CD14-positive monocyte (primary cell): ENCODE measurements at regions not wholly inside any gene's neighbourhood (a gene's known extent, or its start where the extent isn't known, plus 50 kb on each side); places are given as distances from the start of the nearest gene placed in this dataset.

Experiments
- DNase-seq, 3 donors: peaks; one replicate each; pipeline ENCODE4 v3.0.0-alpha.2; 2011 to 2022
- H2AFZ ChIP-seq: 2 replicates; pipeline ENCODE4 v1.6.0; 2012; ENCODE audit warnings: mild to moderate bottlenecking, low read depth, low read length, inconsistent platforms; ENCODE audit not compliant: insufficient read depth, poor library complexity, severe bottlenecking
- H3K27ac ChIP-seq, 2 donors: 1 replicate in 1 of 2; 2 replicates in 1 of 2; pipeline ENCODE4 v1.5.1; 2012 to 2013; ENCODE audit warnings: low read length in 2 of 2, control low read depth in 1 of 2, inconsistent platforms in 1 of 2, low read depth in 1 of 2, mild to moderate bottlenecking in 1 of 2
- H3K27me3 ChIP-seq, 2 donors: one replicate each; pipeline versions ENCODE4 v1.6.0 to v1.6.1; 2011 to 2013; ENCODE audit warnings: low read length in 2 of 2; ENCODE audit not compliant: control insufficient read depth in 2 of 2, insufficient read depth in 2 of 2
- H3K36me3 ChIP-seq, 2 donors: replicated peaks in 1 of 2; 1 replicate in 1 of 2; 2 replicates in 1 of 2; pipeline versions ENCODE4 v1.5.1 to v1.6.1; 2012 to 2013; ENCODE audit warnings: low read length in 2 of 2, control low read depth in 1 of 2, inconsistent platforms in 1 of 2, mild to moderate bottlenecking in 1 of 2; ENCODE audit not compliant: insufficient read depth in 2 of 2, control insufficient read depth in 1 of 2
- H3K4me1 ChIP-seq, 2 donors: 1 replicate in 1 of 2; 2 replicates in 1 of 2; pipeline versions ENCODE4 v1.5.1 to v1.6.1; 2012 to 2013; ENCODE audit warnings: low read length in 2 of 2, control low read depth in 1 of 2, inconsistent platforms in 1 of 2, mild to moderate bottlenecking in 1 of 2, moderate library complexity in 1 of 2; ENCODE audit not compliant: insufficient read depth in 2 of 2, control insufficient read depth in 1 of 2
- H3K4me2 ChIP-seq: replicated peaks from 2 replicates; pipeline ENCODE3; 2012; ENCODE audit warnings: low read length, moderate library complexity, mild to moderate bottlenecking; ENCODE audit not compliant: poor library complexity, severe bottlenecking; ENCODE audit errors: extremely low read depth
- H3K4me3 ChIP-seq, 3 experiments: fragments of 200-600 bp in 1 of 3; sonication (generic) in 1 of 3; replicated peaks in 1 of 3; 1 replicate in 2 of 3; 2 replicates in 1 of 3; pipeline ENCODE4 v1.5.1; 2011 to 2013; ENCODE audit warnings: low read length in 3 of 3, mild to moderate bottlenecking in 3 of 3, control low read depth in 2 of 3, low read depth in 2 of 3, inconsistent platforms in 1 of 3, moderate library complexity in 1 of 3
- H3K79me2 ChIP-seq: 2 replicates; pipeline ENCODE4 v1.6.0; 2012; ENCODE audit warnings: mild to moderate bottlenecking, control low read depth, inconsistent platforms, low read length, moderate library complexity; ENCODE audit not compliant: insufficient read depth
- H3K9ac ChIP-seq: 2 replicates; pipeline ENCODE4 v1.6.0; 2017; ENCODE audit warnings: low read length, mild to moderate bottlenecking; ENCODE audit not compliant: insufficient read depth, poor library complexity, severe bottlenecking
- H3K9me3 ChIP-seq, 2 donors: replicated peaks in 1 of 2; 1 replicate in 1 of 2; 2 replicates in 1 of 2; pipeline versions ENCODE4 v1.5.1 to v1.6.1; 2012 to 2013; ENCODE audit warnings: low read length in 2 of 2, control low read depth in 1 of 2; ENCODE audit not compliant: control insufficient read depth in 1 of 2, insufficient read depth in 1 of 2
- H4K20me1 ChIP-seq: 2 replicates; pipeline ENCODE4 v1.6.0; 2012; ENCODE audit warnings: mild to moderate bottlenecking, low read length, control low read depth, moderate library complexity; ENCODE audit not compliant: insufficient read depth
- H3K27ac Mint-ChIP-seq, 7 donors: one replicate each; pipeline ENCODE4 v1.8.0; 2020; ENCODE audit warnings: mild to moderate bottlenecking in 7 of 7, mixed read lengths in 7 of 7, moderate library complexity in 6 of 7, inconsistent platforms in 2 of 7
- H3K27me3 Mint-ChIP-seq, 3 donors: one replicate each; pipeline ENCODE4 v1.8.0; 2021 to 2022; ENCODE audit warnings: low read depth in 3 of 3, mild to moderate bottlenecking in 3 of 3, mixed read lengths in 3 of 3, moderate library complexity in 3 of 3, inconsistent platforms in 1 of 3
- H3K36me3 Mint-ChIP-seq, 2 donors: one replicate each; pipeline ENCODE4 v1.8.0; 2020; ENCODE audit warnings: mixed read lengths in 2 of 2, inconsistent platforms in 1 of 2, mild to moderate bottlenecking in 1 of 2
- H3K4me1 Mint-ChIP-seq: one replicate; pipeline ENCODE4 v1.8.0; 2020; ENCODE audit warnings: mild to moderate bottlenecking, mixed read lengths
- H3K4me3 Mint-ChIP-seq, 2 donors: one replicate each; pipeline ENCODE4 v1.8.0; 2020; ENCODE audit warnings: mild to moderate bottlenecking in 2 of 2, mixed read lengths in 2 of 2, moderate library complexity in 1 of 2
- H3K9me3 Mint-ChIP-seq, 7 donors: one replicate each; pipeline ENCODE4 v1.8.0; 2020 to 2022; ENCODE audit warnings: mixed read lengths in 7 of 7, mild to moderate bottlenecking in 6 of 7, moderate library complexity in 6 of 7, inconsistent platforms in 2 of 7
- WGBS: methylation state at CpG from one replicate; pipeline ENCODE4 v1.1.5; 2013; ENCODE audit warnings: missing lambda C conversion rate; ENCODE audit not compliant: insufficient coverage; 5-methylcytosine and 5-hydroxymethylcytosine counted together
- intact Hi-C, 2 donors: fragments of 100-400 bp; cut with micrococcal nuclease; formaldehyde crosslinking; loops; one replicate each; pipeline versions ENCODE4 v1.15.0 to v1.15.1; 2023
- TF ChIP-seq, protein P1 (sequence below): fragments of 200-600 bp; IDR thresholded peaks from one replicate; pipeline ENCODE4 v1.8.0; 2022; ENCODE audit warnings: antibody characterized with exemption, mild to moderate bottlenecking

GRCh38 chr16:47939680-47940079 lies 216.1 kb downstream of the ABCC12 start:
- Mint-ChIP-seq H3K36me3 (no peaks in the 10 kb centered on the region), H3K4me1 (no peaks in the 10 kb centered on the region), H3K27ac (no peak overlapping the region), H3K9me3 (peaks cover 3 to 9% (median 6%) of the 10 kb centered on the region in 7 donors), H3K27me3 (peaks cover 1 to 3% (median 2%) of the 10 kb centered on the region in 3 donors), H3K4me3 (no peak overlapping the region)
- no peak overlapping the region for H3K9ac ChIP-seq
- no peaks in the 10 kb centered on the region for H3K9me3 ChIP-seq
- H3K36me3 ChIP-seq = no peaks in the 10 kb centered on the region
- DNase-seq = no peak
- 79% methylated on average over 2 of the region's 4 CpGs for WGBS
- TF ChIP-seq, protein P1, sequence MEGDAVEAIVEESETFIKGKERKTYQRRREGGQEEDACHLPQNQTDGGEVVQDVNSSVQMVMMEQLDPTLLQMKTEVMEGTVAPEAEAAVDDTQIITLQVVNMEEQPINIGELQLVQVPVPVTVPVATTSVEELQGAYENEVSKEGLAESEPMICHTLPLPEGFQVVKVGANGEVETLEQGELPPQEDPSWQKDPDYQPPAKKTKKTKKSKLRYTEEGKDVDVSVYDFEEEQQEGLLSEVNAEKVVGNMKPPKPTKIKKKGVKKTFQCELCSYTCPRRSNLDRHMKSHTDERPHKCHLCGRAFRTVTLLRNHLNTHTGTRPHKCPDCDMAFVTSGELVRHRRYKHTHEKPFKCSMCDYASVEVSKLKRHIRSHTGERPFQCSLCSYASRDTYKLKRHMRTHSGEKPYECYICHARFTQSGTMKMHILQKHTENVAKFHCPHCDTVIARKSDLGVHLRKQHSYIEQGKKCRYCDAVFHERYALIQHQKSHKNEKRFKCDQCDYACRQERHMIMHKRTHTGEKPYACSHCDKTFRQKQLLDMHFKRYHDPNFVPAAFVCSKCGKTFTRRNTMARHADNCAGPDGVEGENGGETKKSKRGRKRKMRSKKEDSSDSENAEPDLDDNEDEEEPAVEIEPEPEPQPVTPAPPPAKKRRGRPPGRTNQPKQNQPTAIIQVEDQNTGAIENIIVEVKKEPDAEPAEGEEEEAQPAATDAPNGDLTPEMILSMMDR = no peak
- no peaks in the 10 kb centered on the region for H3K27me3 ChIP-seq
- intact Hi-C loops = no loop called here
- H3K4me3 ChIP-seq = no peak overlapping the region
- H2AFZ ChIP-seq = no peak overlapping the region
- H3K4me1 ChIP-seq = no peaks in the 10 kb centered on the region
- H3K27ac ChIP-seq = no peak overlapping the region
- H3K79me2 ChIP-seq = no peaks in the 10 kb centered on the region
- no peak overlapping the region for H3K4me2 ChIP-seq
- H4K20me1 ChIP-seq = no peaks in the 10 kb centered on the region

DNA sequence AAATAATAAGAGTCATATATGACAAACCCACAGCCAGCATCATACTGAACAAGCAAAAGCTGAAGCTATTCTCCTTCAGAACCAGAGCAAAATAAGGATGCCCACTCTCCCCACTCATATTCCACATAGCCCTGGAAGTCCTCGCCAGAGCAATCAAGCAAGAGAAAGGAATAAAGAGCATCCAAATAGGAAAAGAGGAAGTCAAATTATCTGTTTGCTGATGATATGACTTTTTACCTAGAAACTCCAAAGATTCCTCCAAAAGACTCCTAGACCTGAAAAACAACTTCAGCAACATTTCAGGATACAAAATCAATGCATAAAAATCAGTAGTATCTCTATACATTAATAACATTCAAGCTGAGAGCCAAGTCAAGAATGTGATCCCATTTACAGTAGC lies 217.5 kb downstream of the ABCC12 start:
- Histone ChIP-seq H2AFZ (no peak overlapping the region), H3K27me3 (no peaks in the 10 kb centered on the region), H4K20me1 (no peaks in the 10 kb centered on the region), H3K27ac (no peak overlapping the region), H3K4me1 (no peaks in the 10 kb centered on the region), H3K4me3 (no peak overlapping the region), H3K36me3 (no peaks in the 10 kb centered on the region), H3K79me2 (no peaks in the 10 kb centered on the region), H3K9me3 (peaks cover 0 to under 1% of the 10 kb centered on the region in 2 donors), H3K4me2 (no peak overlapping the region), H3K9ac (no peak overlapping the region)
- H3K36me3 Mint-ChIP-seq = no peaks in the 10 kb centered on the region
- H3K4me3 Mint-ChIP-seq = no peak overlapping the region
- no peak for DNase-seq
- peaks cover 2 to 6% (median 4%) of the 10 kb centered on the region in 7 donors for H3K9me3 Mint-ChIP-seq
- no peaks in the 10 kb centered on the region for H3K4me1 Mint-ChIP-seq
- intact Hi-C loops = no loop called here
- peaks cover 1 to 3% (median 2%) of the 10 kb centered on the region in 3 donors for H3K27me3 Mint-ChIP-seq
- H3K27ac Mint-ChIP-seq = no peak overlapping the region
- no CpG with 5 or more reads among the region's 1 CpG for WGBS
- TF ChIP-seq, protein P1 = no peak
